A673 (cell line): ENCODE measurements at regions not wholly inside any gene's neighbourhood (a gene's known extent, or its start where the extent isn't known, plus 50 kb on each side); places are given as distances from the start of the nearest gene placed in this dataset.

Source experiments
- CTCF ChIP-seq: fragments of 300-800, 200-600 bp; sonication (generic); conservative IDR thresholded peaks from 2 replicates; pipeline ENCODE4 v1.5.1; 2017; ENCODE audit warnings: low read depth, mild to moderate bottlenecking, antibody characterized with exemption, low read length, moderate library complexity, mixed read lengths
- EZH2 ChIP-seq: fragments of 200-600 bp; sonication (generic); IDR thresholded peaks from 2 replicates; pipeline ENCODE4 v1.6.1; 2017; ENCODE audit warnings: borderline replicate concordance, low read depth, mild to moderate bottlenecking, mixed read lengths, antibody characterized with exemption, low read length; ENCODE audit not compliant: poor library complexity, severe bottlenecking

GRCh38 chr12:67741270-67741669 is 92.7 kb downstream of the DYRK2 start:
- TF ChIP-seq CTCF (no peak), EZH2 (no peak)
